Fibroblast of skin of left biceps (primary cell): ENCODE measurements at regions not wholly inside any gene's neighbourhood (a gene's known extent, or its start where the extent isn't known, plus 50 kb on each side); places are given as distances from the start of the nearest gene placed in this dataset.

Source experiments
- DNase-seq, 2 experiments: peaks; one replicate each; pipeline ENCODE4 v3.0.0-alpha.2; 2013; ENCODE audit warnings: low read depth in 2 of 2

- no peak for DNase-seq
Observed at GRCh38 chr21:28789523-28789922, 203.2 kb downstream of the LTN1 start.

- DNase-seq = no peak
Observed at GRCh38 chr21:28788030-28788429, 204.6 kb downstream of the LTN1 start.

- no peak for DNase-seq
Observed at GRCh38 chr21:28783641-28784185, 209.0 kb downstream of the LTN1 start.

- DNase-seq = no peak
Observed at GRCh38 chr21:28781602-28782276, 210.9 kb downstream of the LTN1 start.

- no peak for DNase-seq
Observed at GRCh38 chr21:28779914-28780313, 212.8 kb downstream of the LTN1 start.

GRCh38 chr21:28776251-28776650 is 216.4 kb downstream of the LTN1 start:
- peak; percentile 61 to 62 for DNase-seq

- no peak for DNase-seq
Observed at GRCh38 chr21:28775071-28775470, 217.6 kb downstream of the LTN1 start.

- DNase-seq = no peak
Observed at GRCh38 chr21:28773036-28773435, 219.6 kb downstream of the LTN1 start.

- peak; percentile 64 to 72 for DNase-seq
Observed at GRCh38 chr21:28771790-28772501, 220.7 kb downstream of the LTN1 start.

GRCh38 chr21:28770867-28771661 is 221.6 kb downstream of the LTN1 start:
- no peak for DNase-seq

- DNase-seq = no peak
Observed at GRCh38 chr21:28769683-28770082, 223.0 kb downstream of the LTN1 start.

- no peak for DNase-seq
Observed at GRCh38 chr21:28768753-28769152, 223.9 kb downstream of the LTN1 start.

GRCh38 chr21:28767523-28767922 is 225.2 kb downstream of the LTN1 start:
- no peak for DNase-seq

GRCh38 chr21:28763809-28764418 is 228.8 kb downstream of the LTN1 start:
- no peak for DNase-seq

- no peak for DNase-seq
Observed at GRCh38 chr21:28762357-28762735, 230.3 kb downstream of the LTN1 start.

- DNase-seq = peak; percentile 50 to 51
Observed at GRCh38 chr21:28761674-28762356, 230.9 kb downstream of the LTN1 start.

- no peak for DNase-seq
Observed at GRCh38 chr21:28758883-28759242, 233.8 kb downstream of the LTN1 start.

- no peak for DNase-seq
Observed at GRCh38 chr21:28758042-28758882, 234.4 kb downstream of the LTN1 start.

GRCh38 chr21:28754862-28755261 is 237.8 kb downstream of the LTN1 start:
- no peak for DNase-seq

GRCh38 chr21:28754127-28754611 is 238.5 kb downstream of the LTN1 start:
- DNase-seq = peak; percentile 72 to 82
